ENCODE measurements at regions not wholly inside any gene's neighbourhood (a gene's known extent, or its start where the extent isn't known, plus 50 kb on each side); places are given as distances from the start of the nearest gene placed in this dataset.
A peak's percentile ranks its signal among the peaks of the same experiment; 100 is the strongest.

GRCh38 chr2:134011936-134012586 is 241.8 kb upstream of the MGAT5 start:
- ATAC-seq (ENCODE audit: low read depth): peak; percentile 19

More at GRCh38 chr2:134011936-134012586, 241.8 kb upstream of the MGAT5 start:
- Histone ChIP-seq H3K9me1 (ENCODE audit: insufficient read depth, low read length) (peaks cover 3% of the 10 kb centered on the region; the same call in 1 of the 2 replicates), H3K27ac (ENCODE audit: insufficient read depth, low read length) (peak overlapping the region; percentile 99), H3K18ac (ENCODE audit: low read depth, low read length) (peak overlapping the region; percentile 100), H2BK15ac (ENCODE audit: low read depth, low read length) (peak overlapping the region; percentile 98; the same call in 2 of the 3 replicates), H3K23ac (ENCODE audit: low read depth, low read length) (peak overlapping the region; percentile 18; the same call in 1 of the 2 replicates), H4K8ac (ENCODE audit: low read depth in 2 of 2, low read length in 2 of 2) (peak overlapping the region; percentile 89 to 96), H3K4me1 (ENCODE audit: control insufficient read depth, insufficient read depth, low read length) (peaks cover 26% of the 10 kb centered on the region), H3K4me3 (ENCODE audit: insufficient read depth, low read depth, low read length) (no peak overlapping the region), H3K14ac (replicated peaks; ENCODE audit: low read depth, low read length) (peak overlapping the region; percentile 33; the same call in 1 of the 2 replicates), H3K9ac (ENCODE audit: low read depth, low read length) (no peak overlapping the region), H3K9me3 (ENCODE audit: control insufficient read depth, insufficient read depth, low read length) (no peaks in the 10 kb centered on the region), H3K36me3 (ENCODE audit: control insufficient read depth, insufficient read depth, low read length) (no peaks in the 10 kb centered on the region), H2BK120ac (ENCODE audit: low read depth, low read length) (peak overlapping the region; percentile 99), H3K27me3 (ENCODE audit: control insufficient read depth, insufficient read depth, low read length) (no peaks in the 10 kb centered on the region), H4K91ac (ENCODE audit: insufficient read depth, low read depth, low read length) (peak overlapping the region; percentile 72), H3K79me1 (ENCODE audit: low read depth in 1 of 2, low read length in 2 of 2) (no peaks in the 10 kb centered on the region), H3K4ac (ENCODE audit: low read depth, low read length) (peak overlapping the region; percentile 79), H3K4me2 (ENCODE audit: low read depth, low read length) (peak overlapping the region; percentile 23; the same call in 1 of the 2 replicates), H2AFZ (replicated peaks; ENCODE audit: low read length, poor library complexity) (no peak overlapping the region), H2AK9ac (replicated peaks; ENCODE audit: low read depth, low read length, poor library complexity) (peak overlapping the region; percentile 10), H4K5ac (ENCODE audit: low read depth, low read length) (peak overlapping the region; percentile 98), H3K56ac (ENCODE audit: extremely low read depth, insufficient read depth, low read length) (peak overlapping the region; percentile 10; the same call in 1 of the 2 replicates), H2BK20ac (ENCODE audit: low read depth, low read length) (peak overlapping the region; percentile 41), H2BK5ac (ENCODE audit: low read depth, low read length, poor library complexity, severe bottlenecking) (peak overlapping the region; percentile 99), H2AK5ac (ENCODE audit: low read depth, low read length) (peak overlapping the region; percentile 63; the same call in 1 of the 2 replicates), H4K20me1 (ENCODE audit: insufficient read depth, low read length) (no peaks in the 10 kb centered on the region)
- DNase-seq: peak; percentile 62
- TF ChIP-seq USF2 (IDR thresholded peaks at IDR 0.05; ENCODE audit: low read depth, low read length) (no peak), MAZ (IDR thresholded peaks at IDR 0.05; ENCODE audit: borderline replicate concordance, low read depth, low read length) (no peak), RCOR1 (IDR thresholded peaks at IDR 0.05; ENCODE audit: insufficient replicate concordance, low read length) (no peak), NFE2L2 (IDR thresholded peaks at IDR 0.05; ENCODE audit: low read depth, low read length) (no peak)
- dilution Hi-C loops (cut with HindIII; ENCODE audit: low sequenced_read_pairs, unreplicated experiment): no loop called here
- no TSS peak for BruUV-seq (replicated peaks)
- WGBS, 2 experiments (ENCODE audit: extremely low coverage in 2 of 2, insufficient read length in 1 of 2): no CpG with 5 or more reads among the region's 6 CpGs
- POLR2A ChIA-PET (ENCODE audit: unreplicated experiment): no interaction called here
- in situ Hi-C loops (cut with MboI; ENCODE audit: low sequenced_read_pairs): no loop called here
- CTCF ChIA-PET: no interaction called here
- intact Hi-C loops (cut with micrococcal nuclease): loop anchor here (5.0 kb wide), 1 partner anchor 70 kb away; no protein-coding TSS in a partner anchor
